Right ventricle myocardium inferior (tissue), 1 donor: ENCODE measurements at regions not wholly inside any gene's neighbourhood (a gene's known extent, or its start where the extent isn't known, plus 50 kb on each side); places are given as distances from the start of the nearest gene placed in this dataset.
A peak's percentile ranks its signal among the peaks of the same experiment; 100 is the strongest.
"Not testable (repeated sequence)": the region's sequence is repeated elsewhere in the genome, so short reads cannot be mapped to it uniquely, and the experiment has no call there.

Source experiments
- ATAC-seq: fragments of 200-7000 bp; cut with Tn5 transposase; one replicate; pipeline ENCODE4 v1.9.1; 2020; ENCODE audit warnings: mild to moderate bottlenecking, moderate library complexity
- DNase-seq: peaks from one replicate; pipeline ENCODE4 v3.0.0; 2021; ENCODE audit errors: missing footprints
- intact Hi-C: fragments of 100-400 bp; cut with DNase I; formaldehyde crosslinking; loops from one replicate; pipeline ENCODE4 v1.11.0; 2022
- donor health status: DM: no; HTN: yes; CAD: no; lungs with severe emphysema.

DNA sequence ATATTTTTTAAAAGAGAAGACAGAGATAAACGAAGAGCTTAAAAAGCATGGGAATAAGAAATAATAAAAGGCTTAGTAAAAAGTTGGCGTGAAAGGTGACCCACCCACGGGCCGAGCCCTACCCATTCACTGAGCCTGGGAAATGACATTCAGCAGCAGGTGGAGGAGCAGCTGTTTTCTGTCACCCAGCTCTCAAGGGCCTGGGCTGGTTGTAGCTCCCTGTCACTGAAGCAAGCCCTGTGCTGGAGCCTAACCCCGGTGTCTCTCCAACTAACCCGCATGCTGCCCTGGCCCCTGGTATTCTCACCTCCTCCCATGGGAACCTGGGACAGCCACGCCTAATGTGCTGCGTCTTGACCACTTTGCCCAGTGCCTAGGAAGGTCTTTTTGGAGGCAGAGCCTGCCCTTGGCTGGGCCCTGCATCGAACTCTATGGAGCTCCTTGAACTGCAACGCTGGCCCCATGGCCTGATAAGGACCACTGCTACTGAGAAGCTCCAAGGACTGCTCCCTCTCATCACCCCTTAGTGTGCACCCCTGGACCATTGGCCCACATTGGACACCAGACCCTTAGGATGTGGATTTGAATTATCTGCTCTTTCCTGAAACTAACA is 68.8 kb upstream of the IYD start:
- DNase-seq: no peak
- ATAC-seq: peak; percentile 46
- intact Hi-C loops: no loop called here

DNA sequence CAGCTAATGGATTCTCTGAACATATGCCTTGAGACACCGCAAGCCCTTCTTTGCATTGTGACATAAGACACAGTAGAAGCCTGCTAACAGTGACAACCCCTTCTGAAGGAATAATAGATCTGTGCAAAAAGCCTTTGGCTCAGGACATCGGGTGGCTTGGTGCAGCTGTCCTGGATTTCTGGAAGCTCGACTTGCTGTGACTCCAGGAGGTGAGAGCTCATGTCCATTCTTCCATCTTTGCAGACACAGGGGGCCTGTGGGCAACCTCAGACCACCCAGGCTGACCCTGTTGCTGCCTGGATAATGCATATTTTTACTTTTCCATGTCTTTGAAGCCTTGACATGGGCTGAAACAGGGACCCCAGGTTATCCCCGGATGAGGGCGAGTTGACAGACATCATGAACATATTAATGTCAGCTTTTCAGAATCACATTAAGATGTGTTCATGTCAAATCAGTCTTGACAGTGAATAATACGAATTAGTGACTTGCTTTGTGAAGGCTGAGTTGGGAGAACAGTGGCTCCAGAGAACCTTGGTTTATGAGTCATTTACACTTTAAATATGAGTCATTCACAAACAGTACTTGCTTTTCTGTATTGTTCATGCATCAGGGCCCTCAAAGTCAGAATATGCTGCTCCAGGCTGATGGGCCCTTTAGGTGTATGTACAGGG is 66.8 kb upstream of the IYD start:
- intact Hi-C loops: no loop called here
- no peak for ATAC-seq
- no peak for DNase-seq

GRCh38 chr6:150302520-150303176 is 66.2 kb upstream of the IYD start:
- no peak for ATAC-seq
- intact Hi-C loops: no loop called here

DNA sequence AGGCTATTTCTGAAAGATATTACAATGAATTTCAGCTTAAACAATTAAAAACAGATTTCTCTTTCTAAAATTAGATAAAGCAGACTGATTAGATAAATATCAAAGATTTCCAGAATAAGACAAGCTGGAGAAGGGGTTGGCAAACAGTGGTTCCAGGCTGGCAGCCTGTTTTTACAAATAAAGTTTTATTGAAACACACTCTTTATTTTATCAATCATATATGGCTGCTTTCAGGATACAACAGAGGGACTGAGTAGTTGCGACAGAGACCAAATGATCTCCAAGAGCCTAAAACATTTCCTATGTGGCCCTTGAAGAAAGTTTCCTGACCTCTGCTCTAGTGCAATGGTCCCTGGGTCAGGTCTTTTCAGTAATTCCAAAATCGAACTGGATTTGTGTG is 65.6 kb upstream of the IYD start:
- intact Hi-C loops: no loop called here
- ATAC-seq: no peak
- no peak for DNase-seq

More at GRCh38 chr6:150302520-150303176, 66.2 kb upstream of the IYD start:
- DNase-seq: no peak

DNA sequence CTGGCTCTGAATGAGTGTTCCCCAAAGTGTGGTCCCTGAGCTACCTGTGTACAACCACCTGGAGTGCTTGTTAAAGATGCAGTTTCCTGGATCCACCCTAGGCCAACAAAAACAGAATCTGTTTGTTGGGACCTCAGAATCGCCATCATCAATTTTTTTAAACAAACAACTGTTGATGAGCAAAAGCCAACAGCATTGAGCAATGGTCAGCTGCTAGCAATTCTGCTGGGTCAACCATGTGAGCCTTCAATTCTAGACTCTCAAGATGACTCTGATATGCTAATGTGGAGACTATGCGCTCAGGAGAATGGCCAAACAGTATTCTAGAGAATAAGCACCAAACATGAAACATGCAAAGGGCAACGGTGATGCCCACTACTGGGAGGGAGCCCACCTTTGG is 64.4 kb upstream of the IYD start:
- no peak for ATAC-seq
- DNase-seq: no peak
- intact Hi-C loops: no loop called here

DNA sequence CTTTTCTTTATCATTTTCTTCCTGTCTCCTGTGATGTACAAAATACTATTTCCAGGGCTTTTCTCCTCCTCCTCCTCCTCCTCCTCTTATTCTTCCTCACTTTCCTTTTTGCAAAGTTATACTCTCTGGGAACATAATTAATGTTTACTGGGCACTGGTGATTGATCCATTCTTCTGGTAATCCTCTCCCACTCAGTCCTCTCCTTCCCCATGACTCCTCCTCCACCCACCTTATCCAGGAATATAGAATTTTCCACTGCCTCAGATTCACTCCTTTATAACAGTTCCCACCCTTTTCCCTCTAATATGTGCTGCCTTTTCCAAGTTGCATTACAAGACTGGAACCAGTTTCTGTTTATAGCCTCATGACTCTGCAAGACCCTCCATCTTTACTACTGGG is 62.5 kb upstream of the IYD start:
- no peak for DNase-seq
- ATAC-seq: no peak
- intact Hi-C loops: no loop called here

DNA sequence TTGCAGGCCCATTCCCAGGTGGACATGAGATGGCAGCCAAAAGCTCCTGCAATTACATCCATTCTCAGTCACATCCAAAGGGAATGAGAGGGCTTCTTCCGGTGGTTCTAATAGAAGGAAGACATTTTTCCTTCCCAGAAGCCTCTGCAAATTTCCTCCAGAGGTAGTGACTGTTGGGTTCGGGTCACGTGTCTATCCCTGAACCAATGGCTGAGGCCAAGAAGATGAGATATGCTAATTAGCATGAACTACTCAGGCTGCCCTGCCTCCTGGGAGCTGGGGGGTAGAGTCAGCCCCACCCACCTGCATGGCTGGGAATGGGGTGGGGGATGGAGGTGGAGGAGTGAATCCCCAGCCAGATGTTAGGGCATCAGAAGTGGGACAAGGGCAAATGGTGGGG is 61.3 kb upstream of the IYD start:
- ATAC-seq (no peak), DNase-seq (no peak)
- intact Hi-C loops: no loop called here

- DNase-seq (no peak), ATAC-seq (no peak)
- intact Hi-C loops: no loop called here
Observed at GRCh38 chr6:150308812-150309645, 59.8 kb upstream of the IYD start.

DNA sequence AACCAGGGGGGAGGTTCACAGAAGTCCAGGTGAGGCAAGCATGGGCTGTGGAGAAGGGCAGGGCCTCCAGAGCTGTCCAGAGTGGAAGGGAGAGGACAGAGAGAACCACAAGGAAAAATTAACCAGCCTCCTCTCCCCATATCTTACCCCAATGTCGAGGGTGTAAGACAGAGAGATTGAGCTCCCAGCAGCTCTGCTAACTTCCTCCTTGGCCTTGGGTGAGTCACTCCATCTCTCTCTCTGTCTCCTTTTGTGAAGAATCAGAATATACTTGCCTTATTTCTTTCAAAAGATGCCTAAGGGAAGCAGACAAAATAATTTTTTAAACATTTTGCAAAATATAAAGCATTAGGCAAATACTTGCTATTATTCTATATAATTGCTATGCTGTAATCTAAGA is 58.3 kb upstream of the IYD start:
- no peak for DNase-seq
- no peak for ATAC-seq
- intact Hi-C loops: no loop called here

DNA sequence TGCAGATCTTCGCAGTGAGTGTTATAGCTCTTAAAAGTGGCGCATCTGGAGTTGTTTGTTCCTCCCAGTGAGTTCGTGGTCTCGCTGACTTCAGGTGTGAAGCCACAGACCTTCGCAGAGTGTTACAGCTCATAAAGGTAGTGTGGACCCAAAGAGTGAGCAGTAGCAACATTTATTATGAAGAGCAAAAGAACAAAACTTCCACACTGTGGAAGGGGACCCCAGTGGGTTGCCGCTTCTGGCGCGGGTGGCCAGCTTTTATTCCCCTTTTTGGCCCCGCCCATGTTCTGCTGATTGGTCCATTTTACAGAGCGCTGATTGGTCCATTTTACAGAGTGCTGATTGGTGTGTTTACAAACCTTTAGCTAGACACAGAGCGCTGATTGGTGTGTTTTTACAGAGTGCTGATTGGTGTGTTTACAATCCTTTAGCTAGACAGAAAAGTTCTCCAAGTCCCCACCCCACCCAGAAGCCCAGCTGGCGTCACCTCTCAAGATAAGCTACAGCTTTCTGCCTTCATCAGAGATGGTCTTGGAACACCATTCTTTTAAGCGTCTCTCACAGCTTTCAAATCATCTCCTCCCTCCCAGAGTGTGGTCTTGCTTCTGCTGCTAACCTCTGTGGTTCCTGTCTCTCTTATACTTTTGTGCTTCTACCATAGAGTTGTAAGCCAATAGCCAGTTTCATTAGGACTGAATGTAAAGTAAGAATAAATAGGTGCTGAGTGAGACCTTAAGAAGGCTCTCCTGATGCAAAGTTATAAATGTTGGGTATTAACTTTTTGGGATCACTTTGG is 57.5 kb upstream of the IYD start:
- intact Hi-C loops, ATAC-seq, DNase-seq: not testable (repeated sequence)

DNA sequence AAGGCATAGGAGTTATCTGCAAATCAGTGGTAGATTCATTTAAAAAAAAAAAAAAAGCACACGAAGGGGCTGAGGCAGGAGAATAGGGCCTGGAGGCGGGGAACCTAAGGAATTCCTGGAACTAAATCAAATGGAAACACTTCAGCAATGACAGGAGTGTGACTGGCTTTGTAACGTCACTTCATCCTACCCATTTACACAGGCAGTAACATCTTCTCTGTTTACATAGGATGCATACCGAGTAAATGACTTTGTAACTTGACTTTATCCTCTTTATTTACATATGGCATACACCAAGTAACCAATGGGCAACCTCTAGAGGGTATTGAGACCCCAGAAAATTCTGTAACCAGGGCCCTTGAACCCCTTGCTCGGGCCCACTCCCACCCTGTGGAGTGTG is 56.4 kb upstream of the IYD start:
- ATAC-seq (no peak), DNase-seq (no peak)
- intact Hi-C loops: no loop called here

- DNase-seq (no peak), ATAC-seq (no peak)
- intact Hi-C loops: no loop called here
Observed at GRCh38 chr6:150312844-150313584, 55.8 kb upstream of the IYD start.

DNA sequence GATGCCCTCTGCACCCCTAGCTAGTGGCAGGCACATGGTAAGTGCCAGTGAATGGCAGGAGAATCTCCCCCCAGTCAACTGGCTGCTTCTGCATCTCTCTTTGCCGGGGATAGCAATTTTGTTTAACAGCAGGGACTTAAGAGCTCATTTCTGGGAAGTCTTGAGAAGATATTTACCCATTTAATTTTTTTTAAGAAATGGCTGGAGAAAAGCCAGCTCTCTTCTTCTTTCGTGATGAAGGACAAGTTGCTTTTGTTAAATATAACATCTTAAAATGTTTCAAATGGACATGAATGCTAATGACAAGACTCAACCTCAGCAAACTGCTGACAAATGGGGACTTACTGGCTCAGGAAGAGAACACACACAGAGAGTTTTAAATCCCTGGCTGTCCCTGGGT is 55.0 kb upstream of the IYD start:
- ATAC-seq (no peak), DNase-seq (no peak)
- intact Hi-C loops: no loop called here

DNA sequence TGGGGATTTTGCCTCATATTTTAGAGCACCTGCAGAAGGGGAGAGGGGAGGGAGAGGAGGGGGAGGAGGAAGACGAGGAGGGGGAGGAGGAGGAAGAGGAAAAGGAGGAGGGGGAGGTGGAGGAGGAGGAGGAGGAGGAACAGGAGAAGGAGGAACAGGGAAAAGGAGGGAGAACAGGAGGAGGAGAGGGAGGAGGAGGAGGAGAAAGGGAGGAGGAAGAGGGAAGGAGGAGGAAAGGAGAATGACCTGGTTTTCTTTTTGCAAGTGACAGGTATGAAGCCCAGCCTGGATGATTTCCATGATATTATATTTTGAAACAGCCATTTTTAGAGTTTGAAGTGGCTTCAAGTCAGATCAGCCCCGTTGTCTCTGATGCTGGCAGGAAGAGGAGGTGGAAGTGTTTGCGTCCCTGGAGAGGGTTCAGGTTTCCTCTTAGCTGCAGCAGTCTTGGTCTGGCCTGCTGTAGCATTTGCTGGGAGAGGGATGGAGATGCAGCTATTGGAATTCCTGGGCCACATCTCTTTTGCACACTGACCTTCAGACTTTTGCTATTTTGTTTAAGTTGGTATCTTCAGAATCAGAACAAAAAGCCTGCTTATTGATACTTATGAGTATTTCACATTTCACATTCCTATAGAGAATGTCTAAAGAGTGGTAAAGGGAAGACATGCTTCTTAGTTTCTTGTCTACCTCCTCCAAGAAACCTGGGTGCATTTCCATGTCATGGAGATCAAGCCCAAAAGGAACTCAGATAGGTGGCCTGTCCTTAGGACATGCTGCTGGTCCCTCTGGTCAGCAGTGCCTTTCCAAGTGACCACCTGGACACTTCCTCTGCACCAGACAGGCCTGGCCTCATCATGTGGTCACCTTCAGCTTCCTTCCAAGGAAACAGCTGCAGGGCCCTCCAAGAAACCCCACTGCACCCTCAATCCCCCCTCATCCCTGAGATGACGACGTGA is 54.3 kb upstream of the IYD start:
- ATAC-seq: no peak
- intact Hi-C loops: no loop called here

GRCh38 chr6:150315626-150316025 is 53.2 kb upstream of the IYD start:
- intact Hi-C loops: no loop called here
- ATAC-seq (no peak), DNase-seq (no peak)

More for the DNA sequence above, 54.3 kb upstream of the IYD start:
- no peak for DNase-seq

GRCh38 chr6:150316936-150317335 is 51.9 kb upstream of the IYD start:
- no peak for DNase-seq
- intact Hi-C loops: no loop called here
- no peak for ATAC-seq
